NCI-H2227 (cell line): ENCODE measurements at regions not wholly inside any gene's neighbourhood (a gene's known extent, or its start where the extent isn't known, plus 50 kb on each side); places are given as distances from the start of the nearest gene placed in this dataset.

Experiments used
- DNase-seq: peaks from one replicate; lab custom pipeline; 2025; ENCODE audit not compliant: unreplicated experiment; lab: John Stamatoyannopoulos, UW

DNA sequence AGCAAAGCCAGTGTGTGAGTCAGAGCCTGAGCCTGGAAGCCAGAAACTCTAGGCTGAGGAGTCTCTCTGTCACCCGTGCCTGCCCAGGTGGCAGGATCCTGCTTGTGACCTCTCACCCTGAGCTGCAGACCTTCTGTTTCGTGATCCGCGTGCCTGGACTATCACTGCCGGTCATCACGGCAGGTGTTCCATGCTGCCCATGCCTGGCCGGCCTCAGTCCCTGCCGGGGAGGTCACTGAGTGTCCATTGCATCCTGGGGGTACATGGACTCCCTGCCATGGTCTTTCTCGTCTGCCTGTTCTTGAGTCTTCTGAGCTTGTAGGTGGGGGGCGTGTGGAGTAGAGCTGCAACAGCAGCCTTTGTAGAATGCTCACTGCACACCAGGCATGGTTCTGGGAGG is 1032.4 kb downstream of the TBC1D22A start:
- DNase-seq: no peak

DNA sequence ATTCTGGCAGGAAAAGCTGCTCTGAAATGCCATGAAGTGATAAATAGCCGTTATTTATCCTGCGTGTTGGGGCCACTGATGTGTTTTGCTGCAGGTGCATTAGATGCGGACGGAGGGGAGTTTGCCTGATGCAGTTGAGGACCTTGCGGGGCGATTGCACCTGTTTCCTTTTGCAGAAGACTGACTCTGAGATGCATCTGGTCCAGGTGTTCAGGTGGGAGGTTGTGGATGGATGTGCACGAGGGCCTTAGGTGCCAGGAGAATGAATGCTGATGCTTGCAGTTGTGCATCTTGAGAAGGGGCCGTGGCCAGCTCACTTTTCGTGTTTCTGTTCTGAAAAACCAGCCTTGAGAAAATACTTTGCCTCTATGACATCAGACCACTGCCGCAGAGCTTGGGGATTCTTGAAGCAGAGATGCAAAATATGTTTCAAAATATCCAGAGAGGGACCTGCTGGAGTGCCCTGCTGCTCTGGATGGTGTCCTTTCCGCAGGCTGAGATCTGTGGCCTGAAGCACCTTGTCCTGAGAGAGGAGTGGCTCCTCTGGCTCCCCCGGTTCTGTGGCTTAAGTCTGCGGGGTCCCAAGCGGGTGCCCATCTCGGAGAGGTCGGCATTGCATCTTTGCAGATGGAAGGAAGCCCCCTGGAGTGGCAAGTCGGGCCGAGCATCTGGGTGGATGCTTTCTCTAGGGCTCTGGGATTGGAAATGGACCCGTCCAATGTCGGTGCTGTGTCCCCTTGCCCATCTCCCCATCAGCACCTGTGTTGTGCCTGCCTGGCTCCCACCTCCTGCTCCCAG is 1031.1 kb downstream of the TBC1D22A start:
- DNase-seq: no peak

DNA sequence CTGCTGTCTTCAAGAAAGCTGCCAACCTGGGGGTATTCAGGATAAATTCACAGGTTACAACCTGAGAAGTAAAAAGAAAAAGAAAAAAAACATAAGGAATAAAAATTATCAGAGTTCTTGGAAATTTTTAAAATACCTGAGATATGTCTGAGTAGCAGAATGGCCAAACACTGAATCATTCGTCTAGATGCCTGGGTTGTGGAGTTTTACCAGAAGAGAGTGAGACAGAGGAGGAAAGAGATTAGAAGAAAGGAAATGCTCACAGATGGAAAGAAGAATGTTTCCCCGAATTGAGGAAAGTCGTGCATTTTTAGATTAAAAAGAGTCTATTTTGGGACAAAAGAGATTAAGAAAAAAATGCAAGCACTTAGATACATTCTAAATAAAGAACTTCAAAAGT is 1026.7 kb downstream of the TBC1D22A start:
- DNase-seq: no peak

DNA sequence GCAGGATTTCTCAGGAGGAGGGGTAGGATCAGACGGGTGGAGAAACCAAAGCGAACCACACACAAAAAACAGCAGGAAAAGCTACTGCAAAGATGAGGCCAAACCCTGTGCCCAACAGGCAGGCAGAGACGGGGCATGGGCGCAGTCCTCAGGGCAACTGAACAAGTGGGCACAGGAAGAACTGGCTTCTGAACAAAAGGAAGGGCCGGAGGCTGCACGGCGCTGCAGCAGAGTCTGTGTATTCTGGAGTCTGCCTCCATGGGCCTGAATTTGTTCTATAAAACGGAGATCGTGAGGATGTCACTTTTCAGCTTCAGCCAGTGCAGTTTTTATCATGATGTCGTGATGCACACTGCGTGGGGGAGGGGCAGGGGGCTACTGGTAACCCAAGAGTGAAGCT is 1026.0 kb downstream of the TBC1D22A start:
- DNase-seq: no peak

DNA sequence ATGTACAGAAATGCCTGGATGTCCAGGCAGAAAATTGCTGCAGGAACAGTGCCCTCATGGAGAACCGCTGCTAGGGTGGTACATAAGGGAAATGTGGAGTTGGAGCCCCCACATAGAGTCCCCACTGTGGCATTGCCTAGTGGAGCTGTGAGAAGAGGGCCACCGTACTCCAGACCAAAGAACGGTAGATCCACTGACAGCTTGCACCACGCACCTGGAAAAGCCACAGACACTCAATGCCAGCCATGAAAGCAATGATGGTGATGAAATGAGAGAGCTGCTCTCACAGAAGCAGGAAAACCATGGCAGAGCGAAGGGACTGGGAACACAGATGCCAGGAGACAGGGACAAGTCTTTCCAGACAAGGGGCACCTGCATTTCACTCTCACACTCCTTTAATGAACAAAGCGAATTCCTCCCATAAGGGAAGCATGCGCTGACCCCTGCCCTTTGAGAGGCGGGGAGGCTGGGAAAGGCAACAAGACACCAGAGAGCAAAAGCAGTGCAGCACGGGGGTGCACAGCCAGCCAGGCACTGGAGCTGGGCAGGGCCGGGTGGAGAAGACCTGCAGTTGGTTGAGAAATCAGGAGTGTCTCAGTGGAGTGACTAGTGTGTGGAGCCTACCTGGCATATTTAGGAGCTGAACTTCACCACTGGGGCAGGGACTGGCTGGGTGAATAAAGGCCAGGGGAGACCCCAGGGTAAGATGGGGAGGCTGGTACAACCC is 1025.2 kb downstream of the TBC1D22A start:
- DNase-seq: no peak

DNA sequence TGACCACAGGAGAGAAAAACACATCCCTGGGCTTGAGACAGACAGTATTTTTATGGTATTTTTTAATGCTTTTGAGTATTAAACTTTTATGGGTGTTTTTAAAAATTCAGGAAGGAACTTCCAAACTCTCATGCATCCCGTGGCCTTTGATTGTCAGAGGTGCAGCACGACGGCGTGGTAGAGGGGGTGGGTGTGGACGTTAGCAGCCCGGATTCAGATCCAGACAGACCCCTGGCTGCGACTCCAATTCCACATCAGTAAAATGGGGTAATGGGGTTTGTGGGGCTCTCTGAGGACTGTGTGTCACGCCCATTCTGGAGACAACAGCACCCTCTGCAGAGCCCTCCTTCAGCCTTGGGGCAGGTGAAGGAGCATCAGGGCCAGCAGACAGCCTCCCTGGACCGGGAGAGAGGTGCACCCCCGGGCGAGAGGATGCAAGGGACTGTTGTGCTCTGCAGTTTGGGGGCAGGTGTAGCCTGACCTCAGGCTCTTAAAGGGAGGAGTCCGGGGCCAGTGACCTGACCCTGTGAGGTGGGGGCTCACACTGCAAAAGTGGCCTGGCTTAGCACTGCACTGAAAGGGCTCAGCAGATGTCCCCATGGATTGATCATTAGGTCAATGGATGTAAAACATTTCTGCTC is 1024.3 kb downstream of the TBC1D22A start:
- DNase-seq: no peak

DNA sequence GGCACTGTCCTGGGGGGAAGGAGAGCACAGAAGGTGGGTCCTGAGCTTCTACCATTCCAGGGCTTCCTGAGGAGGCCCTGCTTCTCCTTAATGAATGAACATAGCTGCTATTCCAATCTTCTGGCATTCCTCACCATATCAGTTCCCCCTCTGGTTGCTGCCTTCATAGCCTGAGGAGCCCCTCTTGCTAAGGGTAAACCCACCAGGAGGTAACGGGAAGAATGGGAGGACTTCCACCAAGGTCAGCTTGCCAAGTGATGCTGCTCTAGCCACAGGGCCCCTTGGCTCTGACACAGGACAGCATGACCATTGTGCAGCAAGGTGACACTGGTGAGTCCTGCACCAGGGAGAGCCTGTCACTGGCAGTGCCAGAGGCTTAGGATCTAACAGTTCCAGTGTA is 1022.5 kb downstream of the TBC1D22A start:
- no peak for DNase-seq

DNA sequence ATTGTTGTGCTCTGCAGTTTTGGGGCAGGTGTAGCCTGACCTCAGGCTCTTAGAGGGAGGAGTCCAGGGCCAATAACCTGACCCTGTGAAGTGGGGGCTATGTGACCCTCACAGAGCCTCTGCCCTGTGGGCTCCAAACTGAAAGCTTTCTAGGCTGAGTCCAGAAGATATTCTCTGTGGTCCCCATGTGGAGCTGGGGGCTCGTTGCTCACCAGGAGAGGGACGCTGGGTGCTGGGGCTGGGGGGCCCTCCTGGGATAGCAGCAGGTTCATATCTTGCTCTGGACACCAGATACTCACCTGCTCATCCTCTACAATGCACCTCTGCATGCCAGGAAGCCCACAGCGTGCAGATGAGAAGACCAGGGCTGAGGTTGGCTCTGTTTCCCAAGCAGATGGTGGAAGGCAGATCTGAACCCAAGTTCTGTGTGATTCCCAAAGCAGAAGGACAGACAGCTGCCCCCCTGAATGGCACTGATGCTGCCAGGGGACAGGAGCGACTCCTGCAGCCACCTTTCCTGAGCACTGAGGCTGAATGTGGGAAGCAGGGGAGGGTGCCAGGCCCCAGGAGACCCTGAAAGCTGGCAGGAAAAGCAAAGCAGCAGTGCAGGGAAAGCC is 1022.0 kb downstream of the TBC1D22A start:
- no peak for DNase-seq

DNA sequence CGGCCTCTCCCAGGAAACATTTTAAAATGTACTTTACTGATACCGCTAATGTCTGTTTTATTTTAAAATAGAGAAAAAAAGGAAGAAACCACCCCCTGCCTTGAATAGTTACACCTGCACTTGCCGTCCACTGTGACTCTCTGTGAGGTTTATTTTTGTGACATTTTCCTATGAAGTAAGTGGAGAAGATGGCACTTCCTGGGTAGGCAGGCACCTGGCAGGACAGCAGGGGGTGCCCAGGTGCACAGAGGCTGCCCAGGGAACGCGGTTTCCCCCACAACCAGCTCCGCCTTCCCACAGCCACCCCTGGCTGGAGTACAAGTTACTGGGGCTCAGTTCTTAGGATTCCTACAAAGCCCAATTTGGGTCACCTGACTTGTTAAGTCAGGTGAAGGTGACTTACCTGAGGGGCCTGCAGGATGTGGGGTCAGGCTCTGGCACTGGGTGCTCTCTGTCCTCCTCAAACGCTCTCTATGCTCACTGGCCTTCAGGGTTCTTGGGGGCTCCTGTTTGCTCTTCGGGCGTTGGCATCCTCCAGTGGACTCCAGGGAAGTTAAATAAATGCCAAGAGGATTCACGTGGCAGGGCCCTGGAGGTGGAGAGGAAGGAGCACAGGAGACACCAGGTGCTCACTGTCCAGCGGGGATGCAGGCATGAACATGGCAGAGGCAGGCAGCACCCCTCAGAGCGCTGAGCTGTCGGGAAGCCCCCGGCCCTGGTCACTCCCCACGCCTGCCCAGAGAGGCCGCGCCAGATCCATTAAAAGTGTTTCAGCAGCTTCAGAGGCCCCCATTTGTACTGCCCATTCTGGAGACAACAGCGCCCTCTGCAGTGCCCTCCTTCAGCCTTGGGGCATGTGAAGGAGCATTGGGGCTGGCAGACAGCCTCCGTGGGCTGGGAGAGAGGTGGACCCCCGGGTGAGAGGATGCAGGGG is 1021.2 kb downstream of the TBC1D22A start:
- DNase-seq: no peak

DNA sequence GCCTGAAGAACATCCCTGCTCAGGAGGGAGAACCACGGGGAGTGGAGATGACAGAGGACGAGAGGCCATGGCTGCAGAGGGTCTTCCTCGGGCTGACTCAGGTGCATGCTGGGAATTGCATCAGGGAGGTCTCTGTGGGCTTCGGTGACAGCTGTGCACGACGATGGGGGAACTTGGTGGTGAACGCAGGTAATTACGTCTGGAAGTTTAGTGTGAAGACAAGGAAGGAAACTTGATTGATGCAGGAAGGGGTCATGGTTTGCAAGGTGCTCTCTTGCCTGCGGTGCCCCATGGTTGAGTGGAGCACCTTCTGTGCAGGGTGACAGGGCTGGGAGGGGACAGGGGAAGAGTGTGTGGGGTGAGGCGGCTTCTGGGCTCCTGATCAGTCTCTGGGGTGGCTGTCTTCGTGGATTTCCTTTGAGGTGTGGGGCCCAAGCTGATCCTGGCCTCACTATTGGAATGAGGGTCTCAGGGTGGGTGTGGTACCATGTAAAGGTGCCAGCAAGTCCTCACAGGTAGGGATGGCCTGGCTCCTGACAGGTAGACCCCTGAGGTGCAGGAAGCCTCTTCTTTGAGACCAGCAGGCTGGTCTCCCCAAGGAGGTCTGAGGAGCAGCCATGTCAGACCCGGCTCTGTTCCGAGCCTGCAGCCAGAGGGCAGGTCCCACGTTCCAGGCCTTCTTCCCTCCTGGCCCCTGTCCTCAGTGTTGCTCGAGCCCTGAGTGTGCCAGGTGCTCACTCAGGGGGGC is 1020.1 kb downstream of the TBC1D22A start:
- DNase-seq: no peak

DNA sequence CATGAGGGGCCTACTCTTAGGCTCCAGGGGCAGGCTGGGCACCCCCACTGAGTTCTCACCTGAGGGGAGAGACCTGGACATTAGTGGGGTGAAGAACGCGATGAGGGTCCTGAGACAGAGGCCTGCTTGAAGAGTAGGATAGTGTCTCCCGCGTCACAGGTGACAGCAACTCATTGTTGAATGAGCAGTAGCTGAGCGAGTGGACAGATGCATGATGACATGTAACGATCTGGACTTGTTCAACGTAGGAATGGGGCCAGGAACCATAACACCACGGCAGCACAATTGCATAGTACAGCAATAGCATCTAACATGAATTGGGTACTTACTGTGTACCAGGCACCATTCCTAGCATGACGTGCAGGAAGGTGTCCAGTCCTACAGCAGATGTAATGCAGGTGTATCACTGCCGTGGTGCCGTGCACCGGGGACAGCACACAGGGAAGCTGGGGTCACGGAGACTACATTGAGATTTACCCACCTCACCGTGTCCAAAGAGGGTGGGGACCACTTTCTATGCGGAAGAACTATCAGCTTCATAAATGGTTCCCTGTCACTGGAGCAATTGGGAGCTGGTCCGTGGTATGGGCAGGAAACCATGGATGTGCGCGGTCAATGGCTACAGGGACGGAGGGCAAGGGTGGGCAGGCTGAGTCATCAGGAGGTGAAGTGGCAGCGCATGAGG is 1019.1 kb downstream of the TBC1D22A start:
- DNase-seq: no peak

DNA sequence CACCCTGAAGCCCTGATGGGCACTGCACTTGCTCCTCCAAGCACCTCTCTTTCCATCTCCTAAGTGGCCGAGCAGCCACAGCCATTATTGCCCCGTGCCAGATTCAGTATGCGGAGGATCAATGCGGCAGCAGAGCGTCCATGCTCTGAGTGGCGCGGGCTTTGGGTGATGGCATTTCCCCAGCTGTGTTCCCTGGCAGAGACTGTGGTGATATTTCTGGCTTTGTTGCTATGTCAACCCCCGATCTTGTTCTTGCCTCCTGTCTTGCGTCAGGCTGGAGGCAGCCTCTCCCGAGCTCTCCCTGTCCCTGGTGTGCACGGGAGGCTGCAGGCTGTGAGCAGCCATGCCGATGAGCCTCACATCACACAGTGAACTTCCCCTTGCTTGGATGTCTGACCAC is 1018.6 kb downstream of the TBC1D22A start:
- no peak for DNase-seq

DNA sequence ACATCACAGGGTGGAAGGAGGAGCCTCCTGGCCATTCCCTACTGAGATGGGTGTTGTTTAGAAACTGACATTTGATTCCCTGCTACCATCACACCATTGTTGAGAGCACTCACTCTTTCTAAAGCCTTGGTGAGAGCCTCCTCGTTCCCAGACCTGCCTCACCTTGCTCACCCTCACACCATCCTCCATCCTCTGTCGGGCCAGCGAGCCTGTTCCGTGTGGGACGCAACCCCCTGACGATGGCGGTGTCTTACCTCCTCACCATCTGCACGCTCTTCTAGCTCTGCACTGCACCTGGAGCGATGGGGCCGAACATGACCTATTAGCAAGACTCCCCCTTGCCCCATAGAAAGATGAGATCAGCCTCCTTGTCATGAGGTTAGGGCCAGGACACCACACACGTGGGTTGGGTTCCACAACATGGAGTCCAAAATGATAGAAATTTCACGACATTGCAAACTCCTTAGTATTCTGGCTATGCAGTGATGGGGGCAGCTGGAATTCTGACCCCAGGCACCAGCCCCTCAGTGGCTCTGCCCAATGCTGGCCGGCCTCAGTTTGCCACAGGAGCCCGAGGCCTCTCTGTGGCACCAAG is 1017.9 kb downstream of the TBC1D22A start:
- DNase-seq: no peak

DNA sequence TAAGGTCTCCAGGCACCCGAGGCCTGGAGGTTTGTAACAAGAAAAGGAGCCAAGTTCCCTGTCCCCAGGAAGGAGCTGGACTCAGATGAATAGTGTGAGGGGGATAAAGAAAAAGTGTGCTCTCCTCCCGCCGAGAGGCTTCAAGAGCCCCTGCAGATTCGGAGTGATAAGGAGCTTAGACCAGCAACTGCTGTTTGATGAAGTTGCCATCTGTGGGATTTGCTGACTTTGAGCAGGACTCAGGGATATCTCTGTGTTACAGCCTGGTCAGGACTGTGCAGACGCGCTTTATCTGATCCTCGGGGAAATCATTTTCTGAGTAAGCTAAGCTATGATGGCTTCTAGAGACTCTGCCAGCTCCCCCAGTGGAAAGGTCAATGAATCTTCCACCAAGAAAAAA is 1017.0 kb downstream of the TBC1D22A start:
- DNase-seq: no peak

DNA sequence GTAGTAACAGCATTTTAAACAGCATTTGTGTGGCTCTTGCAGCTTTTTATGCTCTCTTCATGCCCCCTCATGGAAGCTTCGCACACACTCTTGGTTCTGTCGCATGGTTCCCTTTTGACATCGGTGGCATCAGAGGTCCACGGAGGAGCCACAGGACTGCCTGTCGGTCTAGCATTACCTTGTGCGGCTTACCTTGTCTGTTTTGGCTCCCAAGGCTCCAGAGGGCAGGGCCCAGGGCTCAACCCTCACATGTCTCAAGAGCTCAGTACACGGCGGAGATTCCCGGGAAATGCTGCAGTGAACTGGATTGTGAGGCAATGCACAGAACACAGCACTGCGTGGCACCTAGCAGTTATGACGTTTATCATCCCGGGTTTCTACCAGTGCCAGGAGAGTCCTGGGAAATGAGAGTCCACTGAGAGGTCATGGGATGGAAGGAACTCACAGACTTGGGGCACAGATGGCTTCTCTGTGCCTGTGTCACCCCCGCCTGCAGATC is 1015.8 kb downstream of the TBC1D22A start:
- no peak for DNase-seq

DNA sequence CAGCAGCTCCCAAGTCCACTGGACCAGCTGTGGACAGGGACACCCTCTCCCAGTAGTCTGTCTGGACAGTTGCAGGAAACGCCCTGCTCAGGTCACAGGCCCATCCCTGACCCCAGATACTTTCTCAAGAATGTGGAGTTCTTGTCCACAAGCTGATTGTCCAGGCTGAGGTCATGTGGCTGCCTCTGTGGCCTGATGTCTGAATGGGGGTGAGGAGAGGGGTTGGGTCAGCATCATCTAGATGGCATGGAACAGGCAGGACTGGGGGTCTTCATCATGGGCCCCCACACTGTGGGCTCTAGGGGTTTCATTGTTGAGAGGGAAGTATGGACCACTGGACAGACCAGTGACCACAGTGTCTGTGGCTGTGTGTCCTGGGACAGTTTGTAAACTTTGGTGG is 1015.0 kb downstream of the TBC1D22A start:
- DNase-seq: no peak

DNA sequence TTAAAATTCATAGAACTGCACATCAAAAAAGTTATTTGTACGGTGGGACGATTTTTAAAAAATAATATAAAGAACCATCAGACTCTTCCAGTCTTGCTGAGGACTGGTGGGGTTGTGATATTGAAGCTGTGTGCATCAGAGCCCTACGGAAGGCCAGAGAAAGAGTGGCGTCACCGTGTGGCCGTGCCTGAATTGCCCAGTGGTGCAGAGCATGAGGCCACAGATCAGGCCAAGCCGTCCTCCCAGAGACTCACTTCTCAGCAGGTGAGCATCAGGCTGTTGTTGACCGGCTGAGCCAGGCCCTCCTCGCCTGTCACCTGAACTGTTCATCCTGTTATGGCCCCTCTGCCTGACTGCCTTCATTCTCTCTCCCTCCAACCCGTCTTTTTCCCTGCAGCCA is 1013.9 kb downstream of the TBC1D22A start:
- no peak for DNase-seq

DNA sequence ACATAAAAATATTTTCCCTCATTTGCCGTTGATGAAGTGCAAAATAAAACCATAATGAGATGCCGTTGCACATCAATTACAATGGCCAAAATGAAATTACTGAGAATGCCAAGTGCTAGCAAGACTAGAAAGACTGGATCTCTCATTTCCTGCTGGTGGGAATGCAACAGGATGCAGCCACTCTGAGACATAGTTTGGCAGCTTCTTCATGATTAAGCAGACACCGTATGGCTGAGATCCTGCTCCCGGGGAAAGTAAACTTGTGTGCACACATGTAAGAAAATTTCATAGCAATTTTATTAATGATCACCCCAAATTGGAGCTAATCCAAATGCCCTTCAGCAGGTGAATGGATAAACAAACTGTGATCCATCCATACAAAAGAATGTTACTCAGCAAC is 1013.2 kb downstream of the TBC1D22A start:
- no peak for DNase-seq

DNA sequence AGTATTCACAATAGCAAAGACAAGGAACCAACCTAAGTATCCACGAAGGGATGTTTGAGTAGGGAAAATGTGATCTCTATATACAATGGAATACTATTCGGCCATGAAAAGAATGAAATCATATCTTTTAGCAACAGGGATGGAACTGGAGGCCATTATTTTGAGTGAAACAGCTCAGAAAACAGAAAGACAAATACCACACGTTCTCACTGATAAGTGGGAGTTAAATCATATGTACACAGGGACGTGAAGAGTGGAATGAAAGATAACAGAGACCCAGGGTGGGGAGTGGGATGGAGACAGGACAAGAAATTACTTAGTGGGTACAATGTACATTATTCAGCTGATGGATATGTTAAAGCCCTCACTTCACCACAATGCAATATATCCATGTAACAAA is 1012.7 kb downstream of the TBC1D22A start:
- DNase-seq: no peak
